ENCODE measurements at regions not wholly inside any gene's neighbourhood (a gene's known extent, or its start where the extent isn't known, plus 50 kb on each side); places are given as distances from the start of the nearest gene placed in this dataset.

GRCh38 chr1:70666381-70667140, 255.5 kb downstream of the CTH start:
- Histone ChIP-seq H3K9me3 (ENCODE audit: severe bottlenecking) (no peaks in the 10 kb centered on the region), H3K4me3 (ENCODE audit: low read depth, low read length) (no peak overlapping the region), H3K27ac (no peak overlapping the region), H3K36me3 (no peaks in the 10 kb centered on the region), H3K27me3 (ENCODE audit: insufficient read depth, low read depth, severe bottlenecking) (no peaks in the 10 kb centered on the region)
- TF ChIP-seq, protein P1, sequence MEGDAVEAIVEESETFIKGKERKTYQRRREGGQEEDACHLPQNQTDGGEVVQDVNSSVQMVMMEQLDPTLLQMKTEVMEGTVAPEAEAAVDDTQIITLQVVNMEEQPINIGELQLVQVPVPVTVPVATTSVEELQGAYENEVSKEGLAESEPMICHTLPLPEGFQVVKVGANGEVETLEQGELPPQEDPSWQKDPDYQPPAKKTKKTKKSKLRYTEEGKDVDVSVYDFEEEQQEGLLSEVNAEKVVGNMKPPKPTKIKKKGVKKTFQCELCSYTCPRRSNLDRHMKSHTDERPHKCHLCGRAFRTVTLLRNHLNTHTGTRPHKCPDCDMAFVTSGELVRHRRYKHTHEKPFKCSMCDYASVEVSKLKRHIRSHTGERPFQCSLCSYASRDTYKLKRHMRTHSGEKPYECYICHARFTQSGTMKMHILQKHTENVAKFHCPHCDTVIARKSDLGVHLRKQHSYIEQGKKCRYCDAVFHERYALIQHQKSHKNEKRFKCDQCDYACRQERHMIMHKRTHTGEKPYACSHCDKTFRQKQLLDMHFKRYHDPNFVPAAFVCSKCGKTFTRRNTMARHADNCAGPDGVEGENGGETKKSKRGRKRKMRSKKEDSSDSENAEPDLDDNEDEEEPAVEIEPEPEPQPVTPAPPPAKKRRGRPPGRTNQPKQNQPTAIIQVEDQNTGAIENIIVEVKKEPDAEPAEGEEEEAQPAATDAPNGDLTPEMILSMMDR (IDR thresholded peaks at IDR 0.05; ENCODE audit: low read depth, low read length): no peak
- DNase-seq: no peak

DNA sequence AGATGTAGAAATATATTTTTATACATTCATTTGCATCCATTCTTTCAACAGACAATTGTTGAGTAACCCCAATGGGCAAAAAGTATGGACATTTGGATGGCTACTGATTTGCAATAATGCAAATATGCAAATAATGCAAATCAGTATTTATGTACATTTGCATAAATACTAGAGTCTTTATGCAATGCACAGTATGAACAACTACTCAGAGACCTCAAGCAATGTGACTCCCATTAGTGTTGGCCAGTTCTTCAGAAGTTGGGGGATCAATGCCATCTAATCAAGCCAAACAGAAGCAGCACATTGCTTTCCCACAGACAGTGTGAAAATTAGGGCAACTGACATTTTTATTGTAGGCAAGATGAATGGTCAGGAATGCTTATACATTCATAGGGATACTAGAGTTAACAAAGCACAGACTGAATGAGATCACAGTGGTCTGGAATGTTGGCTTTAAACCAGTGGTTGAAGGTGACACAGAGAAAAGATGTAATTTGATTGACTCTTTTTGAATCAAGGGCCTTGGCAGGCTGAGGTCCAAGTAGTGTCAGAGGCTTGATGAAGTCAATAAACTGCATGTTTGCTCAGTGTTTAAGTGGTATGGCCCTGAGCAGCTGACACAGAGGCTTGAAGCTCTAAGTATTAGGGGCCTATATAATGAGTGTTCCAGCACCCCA, 256.6 kb downstream of the CTH start:
- H3K36me3 ChIP-seq: no peaks in the 10 kb centered on the region

GRCh38 chr1:70671006-70671405, 259.9 kb downstream of the CTH start:
- H3K9me3 ChIP-seq (ENCODE audit: severe bottlenecking): no peaks in the 10 kb centered on the region
- H3K4me3 ChIP-seq (ENCODE audit: low read depth, low read length): no peak overlapping the region
- TF ChIP-seq, protein P1 (IDR thresholded peaks at IDR 0.05; ENCODE audit: low read depth, low read length): no peak
- H3K27ac ChIP-seq: no peak overlapping the region
- no peaks in the 10 kb centered on the region for H3K27me3 ChIP-seq (ENCODE audit: insufficient read depth, low read depth, severe bottlenecking)
- H3K36me3 ChIP-seq: no peaks in the 10 kb centered on the region
- DNase-seq: no peak

More for the DNA sequence above, 256.6 kb downstream of the CTH start:
- TF ChIP-seq, protein P1 (IDR thresholded peaks at IDR 0.05; ENCODE audit: low read depth, low read length): no peak
- H3K27ac ChIP-seq: no peak overlapping the region
- no peaks in the 10 kb centered on the region for H3K27me3 ChIP-seq (ENCODE audit: insufficient read depth, low read depth, severe bottlenecking)
- no peak for DNase-seq
- no peak overlapping the region for H3K4me3 ChIP-seq (ENCODE audit: low read depth, low read length)
- no peaks in the 10 kb centered on the region for H3K9me3 ChIP-seq (ENCODE audit: severe bottlenecking)

GRCh38 chr1:70672442-70672888, 261.4 kb downstream of the CTH start:
- H3K9me3 ChIP-seq (ENCODE audit: severe bottlenecking): no peaks in the 10 kb centered on the region
- H3K27me3 ChIP-seq (ENCODE audit: insufficient read depth, low read depth, severe bottlenecking): no peaks in the 10 kb centered on the region
- TF ChIP-seq, protein P1 (IDR thresholded peaks at IDR 0.05; ENCODE audit: low read depth, low read length): no peak
- no peak for DNase-seq
- no peak overlapping the region for H3K27ac ChIP-seq
- H3K36me3 ChIP-seq: no peaks in the 10 kb centered on the region
- H3K4me3 ChIP-seq (ENCODE audit: low read depth, low read length): no peak overlapping the region

GRCh38 chr1:70674941-70675685, 264.0 kb downstream of the CTH start:
- H3K27ac ChIP-seq: peak overlapping the region; percentile 72
- peak; percentile 76 for DNase-seq
- TF ChIP-seq, protein P1 (IDR thresholded peaks at IDR 0.05; ENCODE audit: low read depth, low read length): no peak

More at GRCh38 chr1:70674941-70675685, 264.0 kb downstream of the CTH start:
- H3K4me3 ChIP-seq (ENCODE audit: low read depth, low read length): peak overlapping the region; percentile 30
- H3K36me3 ChIP-seq: no peaks in the 10 kb centered on the region
- H3K9me3 ChIP-seq (ENCODE audit: severe bottlenecking): no peaks in the 10 kb centered on the region
- no peaks in the 10 kb centered on the region for H3K27me3 ChIP-seq (ENCODE audit: insufficient read depth, low read depth, severe bottlenecking)
